H1 (cell line): ENCODE measurements at regions not wholly inside any gene's neighbourhood (a gene's known extent, or its start where the extent isn't known, plus 50 kb on each side); places are given as distances from the start of the nearest gene placed in this dataset.

Experiments
- CTCF ChIA-PET: fragments of 300-600 bp; sonication (Branson Sonifier 250); formaldehyde crosslinking; loops from one replicate; lab custom pipeline; 2021; ENCODE audit not compliant: partially characterized antibody; lab: Charles Lee
- POLR2A ChIA-PET: fragments of 300-600 bp; sonication (Branson Sonifier 250); formaldehyde crosslinking; loops from one replicate; lab custom pipeline; 2021; ENCODE audit warnings: inconsistent platforms; ENCODE audit not compliant: partially characterized antibody; lab: Charles Lee
- DNase-seq, 2 experiments: peaks; one replicate each; pipeline versions ENCODE4 v3.0.0 to v3.0.0-alpha.2; 2010 to 2022; ENCODE audit warnings: low spot score in 2 of 2, low read depth in 1 of 2, mixed read lengths in 1 of 2
- FAIRE-seq: peaks from 2 replicates; lab custom pipeline; 2011; peaks lifted over from hg19 to GRCh38; lab: Jason Lieb, UNC
- H2AFZ ChIP-seq: 2 replicates; pipeline ENCODE4 v1.8.1; 2012; ENCODE audit warnings: low read length, inconsistent platforms
- H2AK5ac ChIP-seq: 2 replicates; pipeline ENCODE4 v1.6.1; 2013; ENCODE audit warnings: low read depth, low read length
- H2BK120ac ChIP-seq: replicated peaks from 2 replicates; pipeline ENCODE3; 2013; ENCODE audit warnings: low read depth, low read length, inconsistent platforms
- H2BK12ac ChIP-seq: 2 replicates; pipeline ENCODE4 v1.6.1; 2013; ENCODE audit warnings: low read depth, low read length
- H2BK15ac ChIP-seq: 2 replicates; pipeline ENCODE4 v1.6.1; 2013; ENCODE audit warnings: low read length
- H2BK20ac ChIP-seq: 2 replicates; pipeline ENCODE4 v1.6.1; 2013; ENCODE audit warnings: low read length
- H2BK5ac ChIP-seq: 2 replicates; pipeline ENCODE4 v1.6.1; 2013; ENCODE audit warnings: low read depth, low read length
- H3K14ac ChIP-seq: 2 replicates; pipeline ENCODE4 v1.6.1; 2013; ENCODE audit warnings: inconsistent platforms; ENCODE audit not compliant: insufficient read length
- H3K18ac ChIP-seq: 2 replicates; pipeline ENCODE4 v1.6.1; 2013; ENCODE audit warnings: low read length; ENCODE audit errors: extremely low read depth
- H3K23ac ChIP-seq: 2 replicates; pipeline ENCODE4 v1.6.1; 2013; ENCODE audit warnings: inconsistent platforms; ENCODE audit not compliant: insufficient read length
- H3K23me2 ChIP-seq: 2 replicates; pipeline ENCODE4 v1.6.1; 2013; ENCODE audit warnings: low read depth, low read length
- H3K27ac ChIP-seq: 2 replicates; pipeline ENCODE4 v1.6.1; 2011; ENCODE audit warnings: low read depth, low read length, inconsistent platforms
- H3K27me3 ChIP-seq, 4 experiments: replicated peaks in 1 of 4; 1 replicate in 1 of 4; 2 replicates in 3 of 4; pipeline versions ENCODE4 v1.6.1 to v1.8.1; 2011 to 2013; ENCODE audit warnings: low read length in 3 of 4, mild to moderate bottlenecking in 3 of 4, inconsistent platforms in 2 of 4, mixed read lengths in 2 of 4, moderate library complexity in 1 of 4; ENCODE audit not compliant: control insufficient read depth in 3 of 4, insufficient read depth in 3 of 4; ENCODE audit errors: extremely low read depth in 1 of 4
- H3K36me3 ChIP-seq, 4 experiments: 2 replicates each; pipeline versions ENCODE4 v1.6.1 to v1.8.1; 2011 to 2013; ENCODE audit warnings: mild to moderate bottlenecking in 4 of 4, low read length in 3 of 4, moderate library complexity in 2 of 4, control low read depth in 1 of 4, inconsistent platforms in 1 of 4; ENCODE audit not compliant: insufficient read depth in 4 of 4, control insufficient read depth in 2 of 4
- H3K4ac ChIP-seq: replicated peaks from 2 replicates; pipeline ENCODE3; 2013; ENCODE audit warnings: low read length, low read depth, mixed read lengths, inconsistent platforms; ENCODE audit not compliant: insufficient read length
- H3K4me1 ChIP-seq, 4 experiments: replicated peaks in 1 of 4; 1 replicate in 1 of 4; 2 replicates in 3 of 4; pipeline versions ENCODE4 v1.6.1 to v1.8.1; 2011 to 2013; ENCODE audit warnings: low read length in 3 of 4, inconsistent platforms in 2 of 4, mixed read lengths in 1 of 4; ENCODE audit not compliant: insufficient read depth in 4 of 4, control insufficient read depth in 3 of 4
- H3K4me2 ChIP-seq, 2 experiments: 2 replicates each; pipeline versions ENCODE4 v1.6.1 to v1.8.1; 2011 to 2013; ENCODE audit warnings: low read depth in 2 of 2, low read length in 2 of 2, control low read depth in 1 of 2, inconsistent platforms in 1 of 2, mild to moderate bottlenecking in 1 of 2; ENCODE audit not compliant: insufficient read depth in 1 of 2
- H3K4me3 ChIP-seq, 4 experiments: fragments of 200-600, 300-600 bp in 1 of 4; sonication (generic), shearing (Covaris generic), sonication (Bioruptor Twin) in 1 of 4; 2 replicates each; pipeline versions ENCODE4 v1.5.1 to v1.8.1; 2011 to 2016; ENCODE audit warnings: low read length in 4 of 4, low read depth in 3 of 4, control low read depth in 2 of 4, inconsistent platforms in 2 of 4, mild to moderate bottlenecking in 2 of 4, mixed read lengths in 1 of 4, moderate library complexity in 1 of 4; ENCODE audit not compliant: insufficient read depth in 2 of 4; ENCODE audit errors: extremely low read depth in 1 of 4
- H3K56ac ChIP-seq: replicated peaks from 2 replicates; pipeline ENCODE3; 2013; ENCODE audit warnings: low read depth, mild to moderate bottlenecking, mixed read lengths, low read length, inconsistent platforms; ENCODE audit not compliant: insufficient read length
- H3K79me1 ChIP-seq: 2 replicates; pipeline ENCODE4 v1.6.1; 2013; ENCODE audit warnings: low read depth, low read length, control low read depth
- H3K79me2 ChIP-seq, 2 experiments: 2 replicates each; pipeline versions ENCODE4 v1.6.1 to v1.8.1; 2012 to 2013; ENCODE audit warnings: low read length in 2 of 2, mild to moderate bottlenecking in 2 of 2, inconsistent platforms in 1 of 2; ENCODE audit not compliant: insufficient read depth in 2 of 2, control insufficient read depth in 1 of 2
- H3K9ac ChIP-seq, 4 experiments: replicated peaks in 1 of 4; 1 replicate in 1 of 4; 2 replicates in 3 of 4; pipeline versions ENCODE4 v1.6.1 to v1.8.1; 2011 to 2013; ENCODE audit warnings: low read depth in 3 of 4, low read length in 3 of 4, control low read depth in 2 of 4, mild to moderate bottlenecking in 2 of 4, moderate library complexity in 2 of 4, inconsistent platforms in 1 of 4; ENCODE audit errors: extremely low read depth in 1 of 4
- H3K9me3 ChIP-seq, 2 experiments: 2 replicates each; pipeline versions ENCODE4 v1.6.1 to v1.8.1; 2012 to 2013; ENCODE audit warnings: mild to moderate bottlenecking in 2 of 2, moderate library complexity in 2 of 2, control low read depth in 1 of 2, inconsistent platforms in 1 of 2, low read depth in 1 of 2, low read length in 1 of 2, mixed read lengths in 1 of 2; ENCODE audit not compliant: insufficient read depth in 2 of 2
- H4K20me1 ChIP-seq, 2 experiments: replicated peaks in 1 of 2; 2 replicates each; pipeline versions ENCODE3 to v1.8.1; 2011 to 2013; ENCODE audit warnings: inconsistent platforms in 2 of 2, low read length in 2 of 2, mild to moderate bottlenecking in 1 of 2; ENCODE audit not compliant: insufficient read depth in 2 of 2, control insufficient read depth in 1 of 2
- H4K5ac ChIP-seq: 2 replicates; pipeline ENCODE4 v1.6.1; 2013; ENCODE audit warnings: low read length, low read depth, mixed read lengths, inconsistent platforms; ENCODE audit not compliant: insufficient read length
- H4K8ac ChIP-seq: 2 replicates; pipeline ENCODE4 v1.8.0; 2013; ENCODE audit warnings: mild to moderate bottlenecking, moderate library complexity, low read length, inconsistent platforms; ENCODE audit not compliant: insufficient read depth; ENCODE audit errors: extremely low read depth
- H4K91ac ChIP-seq: replicated peaks from 2 replicates; pipeline ENCODE3; 2013; ENCODE audit warnings: low read length, mixed read lengths, inconsistent platforms; ENCODE audit not compliant: insufficient read length
- ATF2 ChIP-seq: IDR thresholded peaks from 2 replicates; pipeline ENCODE4 v1.6.1; 2012; ENCODE audit warnings: low read length, inconsistent platforms
- PHF8 ChIP-seq: fragments of 200-600 bp; sonication (generic); conservative IDR thresholded peaks from 2 replicates; pipeline ENCODE4 v1.7.1; 2012; ENCODE audit warnings: low read depth, mild to moderate bottlenecking, inconsistent platforms, low read length, moderate library complexity
- POLR2A ChIP-seq, 2 experiments: IDR thresholded peaks; 1 replicate in 1 of 2; 2 replicates in 1 of 2; pipeline ENCODE4 v1.6.1; 2011; ENCODE audit warnings: low read depth in 2 of 2, low read length in 2 of 2, mild to moderate bottlenecking in 2 of 2; ENCODE audit errors: control extremely low read depth in 1 of 2
- RFX5 ChIP-seq: IDR thresholded peaks from 2 replicates; pipeline ENCODE4 v1.6.1; 2011; ENCODE audit warnings: low read depth, low read length, improper control_type of control experiment, borderline replicate concordance
- SIRT6 ChIP-seq: IDR thresholded peaks from one replicate; pipeline ENCODE4 v1.7.1; 2012; ENCODE audit warnings: low read length, inconsistent platforms
- WGBS, 2 experiments: shearing (Covaris generic) in 1 of 2; methylation state at CpG; one replicate each; pipeline versions ENCODE4 v1.1.6 to v1.1.7; 2013 to 2015; ENCODE audit warnings: low lambda C conversion rate in 2 of 2, mixed read lengths in 2 of 2, inconsistent platforms in 1 of 2, low coverage in 1 of 2, missing lambda C conversion rate in 1 of 2; ENCODE audit not compliant: insufficient replicate concordance in 2 of 2, insufficient coverage in 1 of 2, insufficient read length in 1 of 2; ENCODE audit errors: extremely low coverage in 1 of 2, missing lambda C conversion rate in 1 of 2; 5-methylcytosine and 5-hydroxymethylcytosine counted together

DNA sequence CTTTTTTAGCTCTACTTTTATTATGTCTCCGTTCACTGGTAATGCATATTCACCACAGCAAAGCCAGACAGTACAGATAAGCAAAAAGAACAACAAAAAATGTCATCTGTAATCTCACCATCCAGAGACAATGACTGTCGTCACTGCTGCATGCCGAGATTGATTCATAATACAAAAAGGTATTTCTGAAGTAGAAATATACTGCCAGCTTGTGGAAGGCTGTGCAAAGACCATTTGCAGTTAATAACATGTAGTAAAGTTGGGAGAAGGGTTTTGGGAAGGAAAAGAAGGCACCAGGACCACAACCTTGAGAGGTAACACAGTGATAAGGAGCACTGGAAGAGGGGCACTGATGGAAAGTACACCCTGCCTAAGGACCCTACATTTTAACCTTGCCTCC lies 223.0 kb upstream of the ZIC3 start:
- no peak overlapping the region for H3K18ac ChIP-seq
- WGBS, 2 experiments = 94% methylated on average over 3 of the region's 3 CpGs; no CpG with 5 or more reads in 1 of the 2 experiments
- no peak overlapping the region for H3K27ac ChIP-seq
- no peak overlapping the region for H2BK120ac ChIP-seq
- POLR2A ChIA-PET = no interaction called here
- H2AFZ ChIP-seq = no peak overlapping the region
- no peaks in the 10 kb centered on the region for H3K27me3 ChIP-seq
- H3K36me3 ChIP-seq = no peaks in the 10 kb centered on the region
- H3K14ac ChIP-seq = no peak overlapping the region
- no peak overlapping the region for H2BK20ac ChIP-seq
- no peak overlapping the region for H3K56ac ChIP-seq
- H2AK5ac ChIP-seq = no peak overlapping the region
- no peak overlapping the region for H2BK12ac ChIP-seq
- no peak overlapping the region for H3K4ac ChIP-seq
- H3K23ac ChIP-seq = no peak overlapping the region
- FAIRE-seq = no peak
- H4K20me1 ChIP-seq = no peaks in the 10 kb centered on the region
- H4K5ac ChIP-seq = no peak overlapping the region
- no peaks in the 10 kb centered on the region for H3K9me3 ChIP-seq
- no peak overlapping the region for H2BK15ac ChIP-seq
- no peaks in the 10 kb centered on the region for H3K79me2 ChIP-seq
- H4K8ac ChIP-seq = no peak overlapping the region
- no peaks in the 10 kb centered on the region for H3K4me1 ChIP-seq
- no peaks in the 10 kb centered on the region for H3K23me2 ChIP-seq
- H3K4me2 ChIP-seq = no peak overlapping the region
- no peak overlapping the region for H3K9ac ChIP-seq
- CTCF ChIA-PET = interaction anchor here (1.4 kb wide), 1 partner anchor 9 kb away, joined by 4 read pairs; no protein-coding TSS in a partner anchor
- H3K4me3 ChIP-seq = no peak overlapping the region
- no peaks in the 10 kb centered on the region for H3K79me1 ChIP-seq
- no peak overlapping the region for H4K91ac ChIP-seq
- H2BK5ac ChIP-seq = no peak overlapping the region
- DNase-seq = no peak
- no peak for TF ChIP-seq PHF8
- TF ChIP-seq ATF2 = no peak
- TF ChIP-seq POLR2A (IDR thresholded peaks at IDR 0.05; ENCODE audit: control extremely low read depth in 1 of 2, low read depth in 2 of 2, low read length in 2 of 2) = no peak
- TF ChIP-seq RFX5 = no peak
- TF ChIP-seq SIRT6 = no peak
